NB4 (cell line): ENCODE measurements at regions not wholly inside any gene's neighbourhood (a gene's known extent, or its start where the extent isn't known, plus 50 kb on each side); places are given as distances from the start of the nearest gene placed in this dataset.

Source experiments
- DNase-seq: peaks from one replicate; pipeline ENCODE4 v3.0.0; 2010; ENCODE audit warnings: low read depth
- H3K4me3 ChIP-seq: one replicate; pipeline ENCODE4 v1.5.1; 2011; ENCODE audit warnings: mild to moderate bottlenecking, low read depth, low read length, moderate library complexity
- MYC ChIP-seq: IDR thresholded peaks from 2 replicates; pipeline ENCODE4 v1.6.1; 2011; ENCODE audit warnings: low read depth, low read length
- POLR2A ChIP-seq: IDR thresholded peaks from 2 replicates; pipeline ENCODE4 v1.6.1; 2011; ENCODE audit warnings: mild to moderate bottlenecking; ENCODE audit not compliant: insufficient read length; ENCODE audit errors: extremely low read depth
- TF ChIP-seq, protein P1 (sequence below): IDR thresholded peaks from 2 replicates; pipeline ENCODE4 v1.6.1; 2011; ENCODE audit warnings: low read depth, low read length
- TF ChIP-seq, protein P2 (sequence below): IDR thresholded peaks from one replicate; pipeline ENCODE4 v1.5.1; 2012; ENCODE audit warnings: low read depth, low read length

DNA sequence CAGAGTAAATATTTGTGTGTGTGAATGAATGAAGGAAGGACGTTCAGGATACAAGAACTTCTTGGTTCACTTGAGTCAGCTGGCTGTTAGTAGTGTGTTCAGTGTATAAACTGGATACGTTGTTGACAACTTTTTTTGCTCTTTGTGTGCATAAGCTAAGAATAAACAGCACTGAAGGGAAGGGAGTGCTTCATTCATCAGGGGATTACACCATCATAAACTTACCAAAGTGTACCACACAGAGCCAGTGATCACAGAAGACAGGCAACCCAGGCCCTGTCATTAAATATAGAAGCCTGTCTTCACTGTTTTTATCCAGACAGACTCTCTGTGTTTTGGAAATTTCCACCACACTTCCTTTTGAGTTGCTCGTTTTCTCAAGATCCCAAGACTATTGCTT is 55.5 kb upstream of the MEF2C start:
- TF ChIP-seq POLR2A = no peak
- no peak for TF ChIP-seq MYC
- TF ChIP-seq, protein P1, sequence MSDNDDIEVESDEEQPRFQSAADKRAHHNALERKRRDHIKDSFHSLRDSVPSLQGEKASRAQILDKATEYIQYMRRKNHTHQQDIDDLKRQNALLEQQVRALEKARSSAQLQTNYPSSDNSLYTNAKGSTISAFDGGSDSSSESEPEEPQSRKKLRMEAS = no peak
- TF ChIP-seq, protein P2, sequence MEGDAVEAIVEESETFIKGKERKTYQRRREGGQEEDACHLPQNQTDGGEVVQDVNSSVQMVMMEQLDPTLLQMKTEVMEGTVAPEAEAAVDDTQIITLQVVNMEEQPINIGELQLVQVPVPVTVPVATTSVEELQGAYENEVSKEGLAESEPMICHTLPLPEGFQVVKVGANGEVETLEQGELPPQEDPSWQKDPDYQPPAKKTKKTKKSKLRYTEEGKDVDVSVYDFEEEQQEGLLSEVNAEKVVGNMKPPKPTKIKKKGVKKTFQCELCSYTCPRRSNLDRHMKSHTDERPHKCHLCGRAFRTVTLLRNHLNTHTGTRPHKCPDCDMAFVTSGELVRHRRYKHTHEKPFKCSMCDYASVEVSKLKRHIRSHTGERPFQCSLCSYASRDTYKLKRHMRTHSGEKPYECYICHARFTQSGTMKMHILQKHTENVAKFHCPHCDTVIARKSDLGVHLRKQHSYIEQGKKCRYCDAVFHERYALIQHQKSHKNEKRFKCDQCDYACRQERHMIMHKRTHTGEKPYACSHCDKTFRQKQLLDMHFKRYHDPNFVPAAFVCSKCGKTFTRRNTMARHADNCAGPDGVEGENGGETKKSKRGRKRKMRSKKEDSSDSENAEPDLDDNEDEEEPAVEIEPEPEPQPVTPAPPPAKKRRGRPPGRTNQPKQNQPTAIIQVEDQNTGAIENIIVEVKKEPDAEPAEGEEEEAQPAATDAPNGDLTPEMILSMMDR = no peak
- no peak overlapping the region for H3K4me3 ChIP-seq
- no peak for DNase-seq

DNA sequence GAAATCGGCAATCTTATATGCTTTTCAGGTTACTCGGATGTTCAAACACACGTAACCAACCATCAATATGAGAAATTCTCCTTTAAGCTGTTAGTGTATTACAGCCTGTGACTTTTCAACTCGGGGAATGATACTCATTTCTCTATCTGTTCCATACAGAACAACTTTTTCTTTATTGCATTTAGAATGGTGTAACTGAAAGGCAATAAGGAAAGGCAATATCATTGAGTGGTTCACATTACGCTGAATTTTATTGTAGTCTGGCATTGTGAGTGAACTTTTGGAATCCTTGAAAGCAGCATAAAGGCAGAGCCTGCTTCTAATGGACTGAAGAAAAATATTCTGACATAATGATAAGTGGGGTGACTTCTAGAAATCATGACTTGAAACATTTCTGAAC is 54.4 kb upstream of the MEF2C start:
- H3K4me3 ChIP-seq = no peak overlapping the region
- no peak for DNase-seq
- TF ChIP-seq, protein P1 = no peak
- TF ChIP-seq MYC = no peak
- no peak for TF ChIP-seq POLR2A
- TF ChIP-seq, protein P2 = no peak

DNA sequence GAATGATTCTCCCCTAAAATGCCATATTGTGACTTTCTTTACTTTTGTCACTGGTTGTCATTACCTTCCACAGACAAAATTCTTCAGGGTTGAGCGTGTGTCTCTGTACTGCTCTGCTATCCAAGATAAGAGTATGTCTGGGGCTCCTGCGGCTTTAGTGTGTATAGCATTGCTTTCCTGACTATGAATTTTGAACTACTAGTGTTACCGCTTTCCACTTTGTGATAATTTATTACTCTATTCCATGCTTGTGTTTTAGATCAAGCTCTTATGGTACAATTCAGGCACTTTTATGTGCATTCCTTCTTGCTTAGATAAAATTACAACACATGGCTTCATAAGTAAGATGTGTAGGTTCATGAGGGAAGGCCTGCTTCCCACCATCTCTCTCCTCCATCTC is 51.5 kb upstream of the MEF2C start:
- H3K4me3 ChIP-seq = no peak overlapping the region
- TF ChIP-seq MYC = no peak
- DNase-seq = no peak
